ENCODE measurements at regions not wholly inside any gene's neighbourhood (a gene's known extent, or its start where the extent isn't known, plus 50 kb on each side); places are given as distances from the start of the nearest gene placed in this dataset.

- TF ChIP-seq ZNF114 (CRISPR knock-in tag; IDR thresholded peaks at IDR 0.05) (no peak), POLR2AphosphoS5 (IDR thresholded peaks at IDR 0.05; ENCODE audit: low read depth) (no peak), CTCF (conservative IDR thresholded peaks at IDR 0.05; ENCODE audit: low read depth in 2 of 2) (no peak), REST (IDR thresholded peaks at IDR 0.05; ENCODE audit: unreplicated experiment) (no peak), EZH2phosphoT487 (IDR thresholded peaks at IDR 0.05; ENCODE audit: unreplicated experiment) (no peak), CREB1 (CRISPR knock-in tag; IDR thresholded peaks at IDR 0.05; ENCODE audit: low read depth) (no peak), ETS1 (IDR thresholded peaks at IDR 0.05) (no peak), EZH2 (IDR thresholded peaks at IDR 0.05; ENCODE audit: low read depth, unreplicated experiment) (no peak)
Measured at GRCh38 chr21:24617819-24618218, 989.5 kb downstream of the MRPL39 start.

Measured in GM23338 (cell line).